HG02798 (cell line): ENCODE measurements at regions not wholly inside any gene's neighbourhood (a gene's known extent, or its start where the extent isn't known, plus 50 kb on each side); places are given as distances from the start of the nearest gene placed in this dataset.
"Not testable (repeated sequence)": the region's sequence is repeated elsewhere in the genome, so short reads cannot be mapped to it uniquely, and the experiment has no call there.

ENCODE experiments used
- ATAC-seq: cut with Tn5 transposase; IDR thresholded peaks from one replicate; pipeline ENCODE4 v1.9.1; 2021; ENCODE audit warnings: mild to moderate bottlenecking; ENCODE audit not compliant: unreplicated experiment, poor library complexity

- ATAC-seq: no peak
Observed at GRCh38 chr7:25578991-25579777, 350.9 kb upstream of the NPVF start.

GRCh38 chr7:25579778-25580075, 351.4 kb upstream of the NPVF start:
- ATAC-seq: no peak

- ATAC-seq: no peak
Observed at GRCh38 chr7:25580141-25580540, 351.9 kb upstream of the NPVF start.

DNA sequence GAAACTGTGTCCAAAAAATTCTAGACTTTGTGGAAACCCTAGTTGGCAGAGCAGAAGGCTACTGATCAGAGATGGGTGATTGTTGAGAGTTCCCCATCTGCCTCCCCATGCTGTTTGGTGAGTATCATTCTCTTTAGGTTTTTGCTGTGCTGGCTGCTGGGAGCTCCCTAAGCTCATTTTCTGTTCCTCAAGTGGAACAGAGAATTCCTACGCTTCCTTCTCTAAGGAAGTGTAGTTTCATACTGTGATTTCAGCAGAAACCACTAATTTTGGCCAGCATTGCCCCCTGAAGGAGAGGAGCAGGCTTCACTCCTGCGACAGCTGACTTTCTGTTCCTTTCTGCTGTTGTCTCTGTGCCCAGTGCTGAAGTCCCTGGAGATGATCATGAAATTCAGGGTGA, 355.3 kb upstream of the NPVF start:
- no peak for ATAC-seq

- no peak for ATAC-seq
Observed at GRCh38 chr7:25584112-25584938, 356.0 kb upstream of the NPVF start.

GRCh38 chr7:25586513-25586912, 358.2 kb upstream of the NPVF start:
- no peak for ATAC-seq

- no peak for ATAC-seq
Observed at GRCh38 chr7:25594122-25594521, 365.8 kb upstream of the NPVF start.

DNA sequence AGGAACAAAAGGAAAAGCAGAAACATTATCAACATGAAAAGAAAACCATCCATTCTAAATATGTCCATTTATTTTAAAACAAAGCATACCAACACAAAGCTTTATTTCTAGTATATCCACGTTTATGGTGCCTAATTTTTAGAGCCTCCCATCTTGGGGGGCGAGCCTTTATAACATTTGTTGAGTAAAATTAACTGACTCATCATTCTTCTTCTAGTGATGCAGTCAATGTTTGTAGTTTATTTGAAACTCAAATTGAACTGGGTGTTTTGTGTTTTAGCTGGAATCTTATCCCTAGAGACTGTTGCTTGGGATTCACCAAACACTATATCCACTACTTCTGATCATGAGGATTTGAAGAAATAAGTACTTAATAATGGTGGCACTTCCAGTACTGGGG, 366.4 kb upstream of the NPVF start:
- no peak for ATAC-seq

DNA sequence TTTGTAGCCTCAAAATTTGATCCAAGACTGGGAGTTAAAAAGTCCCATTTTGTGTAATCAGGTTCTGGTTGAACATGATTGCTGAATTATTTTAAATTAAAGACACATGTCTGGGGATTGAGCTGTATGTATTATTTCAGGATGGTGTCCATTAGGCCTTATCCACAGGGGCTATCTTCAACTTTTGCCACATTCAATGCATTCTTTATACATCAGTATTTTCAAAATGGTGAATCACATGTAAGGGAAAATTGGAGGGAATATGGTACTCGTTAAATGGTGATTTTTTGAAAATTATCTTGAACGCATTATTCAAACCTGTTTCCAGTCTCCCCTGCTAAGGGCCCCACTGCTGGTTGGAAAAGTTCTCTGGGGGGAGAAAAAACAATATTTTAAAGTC, 367.7 kb upstream of the NPVF start:
- no peak for ATAC-seq

- ATAC-seq: no peak
Observed at GRCh38 chr7:25596443-25596842, 368.2 kb upstream of the NPVF start.

DNA sequence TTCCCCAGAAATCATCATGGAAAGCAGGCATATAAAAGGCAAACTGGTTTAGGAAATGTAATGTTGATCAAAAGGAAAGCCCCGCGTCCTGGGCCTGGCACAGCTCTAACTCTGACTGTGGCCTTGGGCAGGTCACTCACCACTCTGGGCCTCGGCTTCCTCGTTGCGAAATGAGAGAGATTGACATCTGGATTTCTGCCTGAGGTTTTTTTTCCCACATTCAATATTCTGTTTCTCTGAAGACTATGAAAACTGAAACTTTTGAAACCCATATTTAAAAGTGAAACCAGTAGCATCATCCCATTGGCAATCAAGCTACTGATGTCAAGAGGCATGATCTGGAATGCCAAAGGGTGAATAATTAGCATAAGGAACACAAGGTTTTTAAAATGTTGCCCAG, 369.7 kb upstream of the NPVF start:
- ATAC-seq: no peak

DNA sequence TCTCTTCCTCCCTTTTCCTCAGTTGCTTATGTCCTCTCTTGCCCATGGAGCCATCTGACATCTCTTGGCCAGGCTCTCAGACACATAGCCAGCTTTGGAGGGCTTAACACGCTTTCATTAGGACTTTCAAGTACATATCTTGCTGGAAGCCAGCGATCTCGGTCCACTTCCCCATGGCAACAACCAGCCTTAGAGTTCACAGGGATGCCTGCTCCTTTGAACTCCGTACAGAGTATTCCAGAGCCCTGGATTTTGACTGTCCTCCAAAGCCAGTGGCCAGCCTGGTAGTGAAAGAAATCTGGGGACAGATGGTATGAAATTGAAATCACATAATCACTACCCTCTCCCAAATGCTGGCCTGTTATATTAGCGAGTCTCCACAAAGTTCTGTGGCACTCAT, 370.5 kb upstream of the NPVF start:
- no peak for ATAC-seq

DNA sequence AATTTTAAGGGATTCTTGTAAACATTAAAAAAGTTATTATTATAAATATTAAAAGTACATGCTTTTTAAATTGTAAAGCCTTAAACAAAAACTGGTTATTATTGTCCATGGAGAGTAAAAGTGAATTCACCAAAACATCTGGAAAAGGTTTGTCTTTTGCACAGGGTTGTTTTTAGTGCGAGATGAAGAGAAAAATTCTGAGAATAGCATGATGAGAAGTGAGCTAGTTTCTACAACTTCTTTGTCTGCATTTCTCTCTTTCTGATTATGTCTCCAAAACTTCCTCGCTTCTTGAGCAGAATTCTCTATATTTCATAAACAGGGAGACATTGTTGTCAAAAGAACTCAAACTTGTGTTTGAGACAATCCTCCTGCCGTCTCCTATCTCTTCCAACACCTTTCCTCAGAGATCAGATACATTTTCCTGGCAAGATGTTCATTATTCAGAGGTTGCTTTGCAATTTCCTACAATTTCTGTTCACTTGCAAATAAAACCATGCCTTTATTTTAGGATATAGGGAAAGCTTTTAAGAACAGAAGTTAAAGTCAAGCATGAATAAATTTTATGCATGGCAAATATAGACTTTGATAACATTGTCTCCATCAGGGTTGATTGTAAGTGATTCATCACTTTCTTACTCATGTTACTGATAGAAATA, 372.1 kb upstream of the NPVF start:
- ATAC-seq: no peak

DNA sequence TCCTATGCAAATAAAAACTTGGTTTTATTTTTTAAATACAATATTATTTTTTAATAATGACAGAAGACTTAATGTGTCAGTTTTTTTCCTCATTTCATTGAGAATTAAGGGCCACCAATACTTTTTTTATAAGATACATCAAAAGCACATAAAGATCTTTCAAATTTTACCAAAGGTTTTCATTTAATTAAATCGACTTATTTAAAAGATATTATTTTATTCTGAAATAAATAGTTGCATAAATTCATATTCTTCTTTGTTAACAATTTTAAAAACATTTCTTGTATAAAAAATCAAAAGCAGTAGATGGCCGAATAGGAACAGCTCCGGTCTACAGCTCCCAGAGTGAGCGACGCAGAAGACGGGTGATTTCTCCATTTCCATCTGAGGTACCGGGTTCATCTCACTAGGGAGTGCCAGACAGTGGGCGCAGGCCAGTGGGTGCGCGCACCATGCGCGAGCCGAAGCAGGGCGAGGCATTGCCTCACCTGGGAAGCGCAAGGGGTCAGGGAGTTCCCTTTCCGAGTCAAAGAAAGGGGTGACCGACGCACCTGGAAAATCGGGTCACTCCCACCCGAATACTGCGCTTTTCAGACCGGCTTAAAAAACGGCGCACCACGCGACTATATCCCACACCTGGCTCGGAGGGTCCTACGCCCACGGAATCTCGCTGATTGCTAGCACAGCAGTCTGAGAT, 374.6 kb upstream of the NPVF start:
- not testable (repeated sequence) for ATAC-seq

DNA sequence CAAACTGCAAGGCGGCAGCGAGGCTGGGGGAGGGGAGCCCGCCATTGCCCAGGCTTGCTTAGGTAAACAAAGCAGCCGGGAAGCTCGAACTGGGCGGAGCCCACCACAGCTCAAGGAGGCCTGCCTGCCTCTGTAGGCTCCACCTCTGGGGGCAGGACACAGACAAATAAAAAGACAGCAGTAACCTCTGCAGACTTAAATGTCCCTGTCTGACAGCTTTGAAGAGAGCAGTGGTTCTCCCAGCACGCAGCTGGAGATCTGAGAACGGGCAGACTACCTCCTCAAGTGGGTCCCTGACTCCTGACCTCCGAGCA, 375.1 kb upstream of the NPVF start:
- not testable (repeated sequence) for ATAC-seq

- ATAC-seq: no peak
Observed at GRCh38 chr7:25611196-25611595, 382.9 kb upstream of the NPVF start.

DNA sequence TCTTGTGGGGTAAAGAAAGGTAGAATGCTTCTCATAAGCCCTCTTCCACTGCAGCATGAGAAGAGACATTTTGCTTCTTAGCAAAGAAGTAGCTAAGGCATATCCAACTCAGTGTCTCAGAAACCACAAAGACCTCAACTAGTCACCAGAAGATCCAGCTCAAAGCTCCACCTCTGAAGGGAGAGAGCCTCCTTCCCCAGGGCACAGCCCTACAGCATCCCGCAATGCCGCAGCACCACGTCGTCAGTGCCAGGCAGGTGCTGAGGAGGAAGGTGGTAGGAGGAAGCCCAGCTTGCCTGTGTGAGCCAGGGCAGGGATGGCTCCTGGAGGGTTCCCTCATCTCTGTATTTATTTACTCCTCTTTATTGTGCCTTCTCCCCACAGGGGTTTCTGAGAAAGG, 385.6 kb upstream of the NPVF start:
- ATAC-seq: no peak

- ATAC-seq: no peak
Observed at GRCh38 chr7:25614415-25614814, 386.1 kb upstream of the NPVF start.

- ATAC-seq: no peak
Observed at GRCh38 chr7:25615003-25615402, 386.7 kb upstream of the NPVF start.

- ATAC-seq: no peak
Observed at GRCh38 chr7:25615593-25615992, 387.3 kb upstream of the NPVF start.

DNA sequence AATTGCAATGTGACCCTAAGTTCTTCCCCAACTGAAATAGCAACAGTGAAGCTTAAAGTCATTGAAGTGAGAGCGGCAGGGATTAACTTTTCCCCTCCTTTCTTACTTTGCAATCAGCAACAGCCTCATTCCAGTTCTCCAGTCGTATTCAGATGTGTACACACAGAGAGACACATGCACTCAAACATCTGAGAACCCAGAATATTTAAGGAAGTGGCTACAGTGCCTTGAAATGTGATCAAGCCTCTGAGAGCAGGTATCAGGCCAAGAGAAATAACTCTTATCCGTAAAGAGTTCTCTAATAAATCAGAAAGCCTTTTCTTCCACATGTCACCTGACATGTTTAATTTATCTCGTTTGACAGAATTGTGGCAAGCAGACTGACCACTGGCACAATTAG, 388.9 kb upstream of the NPVF start:
- ATAC-seq: no peak
